GM12878 (cell line): ENCODE measurements at regions not wholly inside any gene's neighbourhood (a gene's known extent, or its start where the extent isn't known, plus 50 kb on each side); places are given as distances from the start of the nearest gene placed in this dataset.

Experiments used
- ATAC-seq: fragments of 200-7000 bp; cut with Tn5 transposase; 3 replicates; pipeline ENCODE4 v1.9.1; 2020; ENCODE audit warnings: mild to moderate bottlenecking, moderate library complexity
- BruUV-seq: library from RNA; stranded (reverse); fragments of 400-500 nt; replicated peaks from 2 replicates; lab custom pipeline; 2021; lab: Mats Ljungman, UMichigan
- CTCF ChIA-PET: fragments of 300-600 bp; sonication (Branson Sonifier 250); formaldehyde crosslinking; extraction: SDS; loops from one replicate; lab custom pipeline; 2021; ENCODE audit warnings: inconsistent platforms; lab: Yijun Ruan, JAX
- POLR2A ChIA-PET: fragments of 350-600 bp; formaldehyde crosslinking; extraction: SDS; loops from one replicate; lab custom pipeline; 2021; ENCODE audit warnings: inconsistent platforms; lab: Charles Lee
- RAD21 ChIA-PET: fragments of 300-600 bp; sonication (Branson Sonifier 250); formaldehyde crosslinking; loops from one replicate; lab custom pipeline; 2023; ENCODE audit warnings: antibody characterized with exemption; ENCODE audit not compliant: unreplicated experiment; lab: Charles Lee
- SMC1A ChIA-PET: fragments of 300-600 bp; sonication (Branson Sonifier 250); formaldehyde crosslinking; loops from one replicate; lab custom pipeline; 2023; ENCODE audit not compliant: unreplicated experiment, uncharacterized antibody; lab: Charles Lee
- DNase-seq: peaks from one replicate; pipeline ENCODE4 v3.0.0-alpha.2; 2011; ENCODE audit warnings: low read depth, low spot score
- FAIRE-seq: peaks from 3 replicates; lab custom pipeline; 2011; peaks lifted over from hg19 to GRCh38; lab: Jason Lieb, UNC
- H2AFZ ChIP-seq: 2 replicates; pipeline ENCODE4 v1.6.0; 2011; ENCODE audit warnings: low read depth, low read length, control low read depth; ENCODE audit not compliant: control insufficient read depth
- H3K27ac ChIP-seq: 2 replicates; pipeline ENCODE4 v1.5.1; 2011; ENCODE audit warnings: control low read depth; ENCODE audit not compliant: control insufficient read depth, insufficient read depth
- H3K27me3 ChIP-seq, 2 experiments: replicated peaks in 1 of 2; 2 replicates each; pipeline versions ENCODE4 v1.6.0 to v1.6.1; 2011; ENCODE audit warnings: low read length in 1 of 2; ENCODE audit not compliant: control insufficient read depth in 2 of 2, insufficient read depth in 2 of 2
- H3K36me3 ChIP-seq, 2 experiments: 2 replicates each; pipeline ENCODE4 v1.5.1; 2011; ENCODE audit warnings: low read length in 1 of 2; ENCODE audit not compliant: control insufficient read depth in 2 of 2, insufficient read depth in 2 of 2
- H3K4me1 ChIP-seq: 2 replicates; pipeline ENCODE4 v1.6.1; 2011; ENCODE audit warnings: mild to moderate bottlenecking, low read length, moderate library complexity, mixed read lengths; ENCODE audit not compliant: control insufficient read depth, insufficient read depth
- H3K4me2 ChIP-seq: 2 replicates; pipeline ENCODE4 v1.6.0; 2011; ENCODE audit warnings: control low read depth; ENCODE audit not compliant: control insufficient read depth, insufficient read depth
- H3K4me3 ChIP-seq: fragments of 200-600 bp; sonication (generic); 2 replicates; pipeline ENCODE4 v1.5.1; 2016
- H3K79me2 ChIP-seq: 2 replicates; pipeline ENCODE4 v1.6.0; 2011; ENCODE audit warnings: low read length; ENCODE audit not compliant: control insufficient read depth, insufficient read depth
- H3K9ac ChIP-seq: 2 replicates; pipeline ENCODE4 v1.8.0; 2011; ENCODE audit warnings: low read length, control low read depth, mixed read lengths; ENCODE audit not compliant: control insufficient read depth, insufficient read depth
- H3K9me3 ChIP-seq: replicated peaks from 3 replicates; pipeline ENCODE4 v1.5.1; 2011; ENCODE audit warnings: mild to moderate bottlenecking, low read length; ENCODE audit not compliant: control insufficient read depth, insufficient read depth
- H4K20me1 ChIP-seq: 2 replicates; pipeline ENCODE4 v1.6.0; 2011; ENCODE audit not compliant: control insufficient read depth, insufficient read depth
- ATF2 ChIP-seq: IDR thresholded peaks from 2 replicates; pipeline ENCODE4 v1.6.1; 2012; ENCODE audit warnings: low read length, inconsistent platforms
- CBX5 ChIP-seq: sonication (generic); IDR thresholded peaks from 2 replicates; pipeline ENCODE4 v1.6.1; 2016; ENCODE audit warnings: low read depth, moderate library complexity, mild to moderate bottlenecking, inconsistent platforms
- CHD1 ChIP-seq: IDR thresholded peaks from 2 replicates; pipeline ENCODE4 v1.6.1; 2012; ENCODE audit warnings: low read depth, low read length, improper control_type of control experiment
- CHD4 ChIP-seq: fragments of 200-600 bp; sonication (generic); IDR thresholded peaks from 2 replicates; pipeline ENCODE4 v1.6.1; 2016; ENCODE audit warnings: mild to moderate bottlenecking
- ELK1 ChIP-seq: IDR thresholded peaks from 2 replicates; pipeline ENCODE4 v1.6.1; 2012; ENCODE audit warnings: low read depth, low read length, improper control_type of control experiment
- FOS ChIP-seq: IDR thresholded peaks from 3 replicates; pipeline ENCODE4 v1.6.1; 2011; ENCODE audit warnings: borderline replicate concordance; ENCODE audit not compliant: insufficient read length; ENCODE audit errors: extremely low read depth
- IRF4 ChIP-seq: IDR thresholded peaks from 2 replicates; pipeline ENCODE4 v1.6.1; 2011; ENCODE audit warnings: low read depth, low read length
- MXI1 ChIP-seq: fragments of 150-350 bp; IDR thresholded peaks from 2 replicates; pipeline ENCODE4 v1.6.1; 2011; ENCODE audit warnings: low read depth, mild to moderate bottlenecking, inconsistent platforms, low read length, improper control_type of control experiment
- POLR2AphosphoS2 ChIP-seq: IDR thresholded peaks from 2 replicates; pipeline ENCODE4 v1.6.1; 2011; ENCODE audit warnings: low read depth, mild to moderate bottlenecking, low read length, improper control_type of control experiment, moderate library complexity
- RCOR1 ChIP-seq: conservative IDR thresholded peaks from 2 replicates; pipeline ENCODE4 v1.6.1; 2012; ENCODE audit warnings: low read depth, low read length, improper control_type of control experiment
- RELA ChIP-seq: fragments of 450-650 bp; IDR thresholded peaks from 2 replicates; pipeline ENCODE4 v1.8.0; 2014; ENCODE audit warnings: borderline replicate concordance; ENCODE audit not compliant: partially characterized antibody
- SIX5 ChIP-seq: IDR thresholded peaks from 2 replicates; pipeline ENCODE4 v1.6.1; 2011; ENCODE audit warnings: mild to moderate bottlenecking, low read depth, low read length, moderate library complexity; ENCODE audit not compliant: severe bottlenecking
- SUZ12 ChIP-seq: fragments of 200-600 bp; sonication (generic); IDR thresholded peaks from one replicate; pipeline ENCODE4 v1.6.1; 2018; ENCODE audit warnings: antibody characterized with exemption, mild to moderate bottlenecking; ENCODE audit not compliant: unreplicated experiment
- ZNF384 ChIP-seq: IDR thresholded peaks from 2 replicates; pipeline ENCODE4 v1.6.1; 2012; ENCODE audit warnings: low read depth, mild to moderate bottlenecking, low read length, improper control_type of control experiment, borderline replicate concordance
- WGBS: methylation state at CpG from one replicate; pipeline ENCODE4 v1.1.6; 2016; ENCODE audit warnings: low lambda C conversion rate; ENCODE audit not compliant: insufficient replicate concordance, insufficient coverage; ENCODE audit errors: missing lambda C conversion rate; 5-methylcytosine and 5-hydroxymethylcytosine counted together
- in situ Hi-C: fragments of 300-500 bp; cut with MboI; formaldehyde crosslinking; loops from 9 replicates; pipeline ENCODE4 v1.14.3; 2018; ENCODE audit warnings: mixed read lengths
- intact Hi-C: fragments of 100-400 bp; cut with micrococcal nuclease; formaldehyde crosslinking; loops from one replicate; pipeline ENCODE4 v1.14.2; 2022; ENCODE audit not compliant: unreplicated experiment

GRCh38 chr4:165748321-165748720 is 124.7 kb upstream of the TLL1 start:
- no peak for ATAC-seq
- TF ChIP-seq RCOR1 (no peak), CHD1 (no peak), CBX5 (no peak), SUZ12 (no peak), CHD4 (no peak), SIX5 (no peak), IRF4 (no peak), ATF2 (no peak), ZNF384 (no peak), ELK1 (no peak), MXI1 (no peak), FOS (no peak), POLR2AphosphoS2 (no peak), RELA (no peak)
- whole genome bisulfite sequencing = 0% methylated on average over 1 of the region's 1 CpG
- in situ Hi-C loops (no loop called here), intact Hi-C loops (no loop called here)
- Histone ChIP-seq H3K9me3 (no peaks in the 10 kb centered on the region), H2AFZ (no peak overlapping the region), H4K20me1 (no peaks in the 10 kb centered on the region), H3K79me2 (no peaks in the 10 kb centered on the region), H3K4me1 (no peaks in the 10 kb centered on the region), H3K27me3 (no peaks in the 10 kb centered on the region), H3K27ac (no peak overlapping the region), H3K4me3 (no peak overlapping the region), H3K36me3 (no peaks in the 10 kb centered on the region), H3K4me2 (no peak overlapping the region), H3K9ac (no peak overlapping the region)
- no peak for FAIRE-seq
- no TSS peak for BruUV-seq
- ChIA-PET CTCF (no interaction called here), RAD21 (no interaction called here), SMC1A (no interaction called here), POLR2A (no interaction called here)
- DNase-seq = no peak
